ENCODE measurements at regions not wholly inside any gene's neighbourhood (a gene's known extent, or its start where the extent isn't known, plus 50 kb on each side); places are given as distances from the start of the nearest gene placed in this dataset.

DNA sequence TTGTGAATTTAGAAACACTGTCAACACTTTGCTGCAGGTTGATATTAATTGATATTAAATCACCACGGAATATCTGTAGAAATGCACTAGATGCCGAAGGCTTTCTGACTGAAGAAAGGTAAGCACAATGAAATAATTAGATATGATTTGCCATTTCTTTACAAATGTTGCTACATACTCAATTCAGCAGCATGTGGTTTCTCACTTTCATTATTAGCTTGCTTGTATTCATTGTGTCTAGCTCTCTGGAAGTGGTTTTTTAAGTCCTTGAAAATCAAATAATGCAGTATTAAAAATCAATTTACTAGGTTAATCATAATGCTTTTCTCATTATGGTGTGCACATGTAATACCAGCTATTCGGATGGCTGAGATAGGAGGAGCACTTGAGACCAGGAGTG, 231.3 kb upstream of the MARCKS start:
- no peak for DNase-seq (ENCODE audit: low spot score)
- TF ChIP-seq, protein P1, sequence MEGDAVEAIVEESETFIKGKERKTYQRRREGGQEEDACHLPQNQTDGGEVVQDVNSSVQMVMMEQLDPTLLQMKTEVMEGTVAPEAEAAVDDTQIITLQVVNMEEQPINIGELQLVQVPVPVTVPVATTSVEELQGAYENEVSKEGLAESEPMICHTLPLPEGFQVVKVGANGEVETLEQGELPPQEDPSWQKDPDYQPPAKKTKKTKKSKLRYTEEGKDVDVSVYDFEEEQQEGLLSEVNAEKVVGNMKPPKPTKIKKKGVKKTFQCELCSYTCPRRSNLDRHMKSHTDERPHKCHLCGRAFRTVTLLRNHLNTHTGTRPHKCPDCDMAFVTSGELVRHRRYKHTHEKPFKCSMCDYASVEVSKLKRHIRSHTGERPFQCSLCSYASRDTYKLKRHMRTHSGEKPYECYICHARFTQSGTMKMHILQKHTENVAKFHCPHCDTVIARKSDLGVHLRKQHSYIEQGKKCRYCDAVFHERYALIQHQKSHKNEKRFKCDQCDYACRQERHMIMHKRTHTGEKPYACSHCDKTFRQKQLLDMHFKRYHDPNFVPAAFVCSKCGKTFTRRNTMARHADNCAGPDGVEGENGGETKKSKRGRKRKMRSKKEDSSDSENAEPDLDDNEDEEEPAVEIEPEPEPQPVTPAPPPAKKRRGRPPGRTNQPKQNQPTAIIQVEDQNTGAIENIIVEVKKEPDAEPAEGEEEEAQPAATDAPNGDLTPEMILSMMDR (IDR thresholded peaks at IDR 0.05; ENCODE audit: extremely low read depth, insufficient read depth, missing control alignments), result no peak
- in situ Hi-C loops (cut with MboI; ENCODE audit: low pct_unique_long_range_greater_than_20kb, low sequenced_read_pairs, unreplicated experiment), result no loop called here

DNA sequence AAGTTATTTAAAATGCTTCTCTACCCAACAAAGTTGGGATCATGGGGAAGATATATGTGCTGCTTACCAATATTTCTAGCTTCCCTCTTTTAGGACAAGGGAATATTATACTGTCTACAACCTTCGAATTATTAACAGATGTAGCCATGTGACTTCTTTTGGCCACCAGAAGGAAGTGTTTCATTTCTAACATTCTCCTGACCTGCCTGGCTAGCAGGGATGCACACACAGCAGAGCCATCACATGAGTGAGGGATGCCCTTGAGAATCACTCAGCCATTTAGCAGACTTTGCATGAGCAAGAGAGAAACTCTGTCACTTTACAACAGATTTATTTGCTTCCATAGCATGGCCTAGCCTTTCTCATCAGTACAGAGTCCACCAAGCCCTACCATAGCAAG, 230.7 kb upstream of the MARCKS start:
- in situ Hi-C loops (cut with MboI; ENCODE audit: low pct_unique_long_range_greater_than_20kb, low sequenced_read_pairs, unreplicated experiment), result no loop called here
- TF ChIP-seq, protein P1 (IDR thresholded peaks at IDR 0.05; ENCODE audit: extremely low read depth, insufficient read depth, missing control alignments), result no peak
- no peak for DNase-seq (ENCODE audit: low spot score)

DNA sequence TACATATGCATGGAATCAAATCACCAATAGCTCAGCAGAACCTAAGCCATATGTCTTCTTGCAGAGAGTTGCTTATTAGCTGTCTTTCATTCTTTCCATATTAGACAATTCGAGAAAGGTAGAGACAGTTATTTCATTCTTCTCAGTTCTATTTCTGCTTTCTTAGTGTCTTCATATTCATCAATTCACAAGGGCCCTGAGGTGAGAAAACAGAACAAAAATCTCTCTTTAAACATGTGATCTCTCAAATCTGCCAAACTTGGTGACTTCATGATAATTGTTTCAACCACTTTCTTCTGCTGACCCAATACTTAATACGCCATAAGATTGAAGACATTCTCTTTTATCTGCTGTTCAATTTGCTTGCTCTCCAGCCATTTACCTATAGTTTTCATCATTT, 229.7 kb upstream of the MARCKS start:
- TF ChIP-seq, protein P1 (IDR thresholded peaks at IDR 0.05; ENCODE audit: extremely low read depth, insufficient read depth, missing control alignments), result no peak
- in situ Hi-C loops (cut with MboI; ENCODE audit: low pct_unique_long_range_greater_than_20kb, low sequenced_read_pairs, unreplicated experiment), result no loop called here
- DNase-seq (ENCODE audit: low spot score), result no peak

DNA sequence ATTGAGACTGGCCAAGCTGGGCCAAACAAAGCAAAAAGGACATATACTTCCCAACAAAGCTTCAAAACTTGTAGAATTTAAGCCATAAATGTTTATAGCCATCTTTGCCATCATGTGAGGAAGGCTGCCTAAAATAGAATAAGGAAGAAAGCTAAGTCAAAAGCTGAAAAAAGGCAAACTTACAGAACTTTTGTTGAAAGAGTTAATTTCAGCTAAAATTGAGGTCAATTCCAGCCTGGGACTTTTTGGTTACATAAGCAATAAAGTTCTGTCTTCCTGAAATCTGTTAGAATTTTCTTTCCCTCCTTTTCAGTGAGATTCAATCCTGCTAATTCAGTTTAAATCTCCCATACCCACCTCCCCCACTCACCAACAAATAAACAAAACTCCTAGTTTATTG, 227.9 kb upstream of the MARCKS start:
- no peak for DNase-seq (ENCODE audit: low spot score)
- in situ Hi-C loops (cut with MboI; ENCODE audit: low pct_unique_long_range_greater_than_20kb, low sequenced_read_pairs, unreplicated experiment), result no loop called here
- TF ChIP-seq, protein P1 (IDR thresholded peaks at IDR 0.05; ENCODE audit: extremely low read depth, insufficient read depth, missing control alignments), result no peak

DNA sequence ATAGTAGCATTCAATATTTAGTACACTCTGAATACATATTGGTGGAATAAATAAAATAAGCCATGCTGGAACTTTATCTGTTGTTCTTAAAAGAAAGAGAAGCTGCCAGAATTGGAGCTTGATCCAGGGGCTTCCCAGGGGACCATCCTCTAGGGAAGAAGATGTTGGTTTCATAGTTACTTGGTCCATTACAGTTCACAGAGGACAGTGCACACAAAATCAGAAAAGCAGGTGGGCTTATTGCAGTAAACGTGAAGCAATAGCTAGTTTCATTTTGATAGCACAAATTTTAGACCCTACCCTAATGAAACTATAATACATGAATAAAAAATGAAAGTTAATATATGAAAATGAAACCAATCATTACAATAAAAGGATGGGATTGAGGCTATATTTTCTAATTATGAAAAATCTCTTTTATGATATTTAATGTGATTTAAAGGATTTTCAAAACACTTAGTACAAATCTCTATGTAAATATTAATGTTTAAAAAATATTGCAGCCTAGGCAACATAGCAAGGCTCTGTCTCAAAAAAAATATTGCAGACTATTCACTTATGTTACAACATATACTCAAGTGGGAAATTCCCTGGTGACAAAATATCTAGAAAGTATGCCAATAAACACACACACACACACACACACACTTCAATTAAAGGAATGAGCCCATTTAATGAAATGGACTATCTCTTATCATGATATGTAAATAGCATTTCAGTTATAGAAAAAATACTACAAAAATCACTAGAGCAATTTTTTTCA, 227.0 kb upstream of the MARCKS start:
- DNase-seq (ENCODE audit: low spot score), result no peak
- TF ChIP-seq, protein P1 (IDR thresholded peaks at IDR 0.05; ENCODE audit: extremely low read depth, insufficient read depth, missing control alignments), result no peak
- in situ Hi-C loops (cut with MboI; ENCODE audit: low pct_unique_long_range_greater_than_20kb, low sequenced_read_pairs, unreplicated experiment), result loop anchor here (10.0 kb wide), 1 partner anchor 225 kb away; the partner anchor contains the start of gene MARCKS

DNA sequence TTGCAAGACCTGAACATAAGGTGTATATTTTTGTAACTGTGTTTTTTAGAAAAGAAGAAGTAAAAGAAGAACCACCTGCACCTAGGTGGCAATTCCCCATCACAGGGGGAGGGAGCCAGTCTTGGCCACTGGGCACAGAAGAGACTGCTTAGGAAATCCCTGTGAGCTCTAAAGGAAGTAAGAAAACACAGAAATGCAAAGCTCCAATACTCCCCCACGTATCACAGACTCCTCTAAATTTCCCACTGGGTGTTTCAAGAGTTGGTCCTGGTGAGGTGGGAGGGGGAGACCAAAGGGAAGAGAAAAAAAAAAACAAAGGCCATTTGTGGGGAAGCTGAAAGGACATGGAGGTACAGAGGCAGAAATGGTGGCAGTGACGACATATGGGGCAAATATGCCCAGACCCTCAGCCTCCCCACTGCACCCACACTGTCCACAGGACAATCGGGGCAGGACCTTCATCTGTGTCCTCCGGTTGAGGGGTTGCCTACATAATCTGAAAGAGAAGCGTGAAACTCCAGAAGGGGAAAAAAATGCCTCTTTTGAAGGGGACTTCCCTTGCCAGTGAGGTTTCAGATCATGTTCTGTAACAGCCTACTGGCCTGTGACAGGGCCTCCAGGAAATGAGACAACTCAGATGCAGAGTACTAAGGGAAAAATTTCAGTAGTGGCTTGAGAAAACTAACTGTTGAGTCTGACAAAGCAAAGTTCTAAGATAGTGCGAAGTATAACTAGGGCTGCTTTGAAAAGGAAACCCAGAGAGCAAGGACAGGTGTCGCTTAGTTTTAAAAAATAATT, 226.2 kb upstream of the MARCKS start:
- in situ Hi-C loops (cut with MboI; ENCODE audit: low pct_unique_long_range_greater_than_20kb, low sequenced_read_pairs, unreplicated experiment), result loop anchor here (10.0 kb wide), 1 partner anchor 224 kb away; the partner anchor contains the start of gene MARCKS
- TF ChIP-seq, protein P1 (IDR thresholded peaks at IDR 0.05; ENCODE audit: extremely low read depth, insufficient read depth, missing control alignments), result no peak
- peak; percentile 26 for DNase-seq (ENCODE audit: low spot score)
